Pancreas (tissue), 10 donors: ENCODE measurements at regions not wholly inside any gene's neighbourhood (a gene's known extent, or its start where the extent isn't known, plus 50 kb on each side); places are given as distances from the start of the nearest gene placed in this dataset.

Source experiments
- ATAC-seq, 4 donors: fragments of 200-7000 bp; cut with Tn5 transposase; one replicate each; pipeline versions ENCODE4 v1.8.0 to v1.9.1; 2020; ENCODE audit warnings: mild to moderate bottlenecking in 4 of 4, moderate library complexity in 4 of 4
- DNase-seq, 6 donors: peaks; one replicate each; pipeline ENCODE4 v3.0.0-alpha.2; 2020
- FAIRE-seq: peaks from 2 replicates; lab custom pipeline; 2012; peaks lifted over from hg19 to GRCh38; lab: Jason Lieb, UNC
- H3K27ac ChIP-seq, 4 donors: fragments of 200-600 bp; sonication (generic); 1 replicate in 3 of 4; 2 replicates in 1 of 4; pipeline versions ENCODE4 v1.5.0 to v1.8.0; 2020
- H3K27me3 ChIP-seq, 4 donors: fragments of 200-600 bp; one replicate each; pipeline ENCODE4 v1.8.0; 2021
- H3K36me3 ChIP-seq, 3 donors: fragments of 200-600 bp; sonication (generic) in 1 of 3; one replicate each; pipeline versions ENCODE4 v1.5.0 to v1.8.0; 2020 to 2021
- H3K4me1 ChIP-seq, 3 donors: fragments of 200-600 bp; one replicate each; pipeline ENCODE4 v1.8.0; 2021
- H3K4me3 ChIP-seq, 4 donors: fragments of 200-600 bp; sonication (generic) in 2 of 4; one replicate each; pipeline versions ENCODE4 v1.5.0 to v1.8.0; 2020 to 2021
- H3K9me3 ChIP-seq, 4 donors: fragments of 200-600 bp; one replicate each; pipeline ENCODE4 v1.8.0; 2021
- CTCF ChIP-seq, 4 donors: fragments of 200-600 bp; sonication (generic) in 3 of 4; IDR thresholded peaks; one replicate each; pipeline versions ENCODE4 v1.5.0 to v1.8.0; 2021; ENCODE audit warnings: antibody characterized with exemption in 4 of 4
- WGBS, 2 donors: extraction: QIAGEN DNeasy Blood & Tissue Kit; methylation state at CpG; one replicate each; pipeline ENCODE4 v1.1.7; 2013; 5-methylcytosine and 5-hydroxymethylcytosine counted together
- intact Hi-C, 3 donors: fragments of 100-400 bp; cut with DNase I; formaldehyde crosslinking; loops; one replicate each; pipeline versions ENCODE4 v1.11.1 to v1.14.2; 2022
- donor health status: healthy with polysubstance abuse.
- donor health status: DM: no; HTN: no; CAD: no; lungs with moderate emphysema.
- donor health status: DM: no; HTN: no; CAD: no.
- donor health status: control.
- donor health status: control.
- donor health status: Bipolar disorder and iron deficiency.
- donor health status: DM: yes; HTN: yes; CAD: no.
- donor health status: DM: no; HTN: no; CAD: no.
- donor health status: DM: no; HTN: no; CAD: no.
- donor health status: DM: yes; HTN: yes; CAD: no.

GRCh38 chr1:177561436-177561835, 390.7 kb downstream of the BRINP2 start:
- Histone ChIP-seq H3K4me1 (no peaks in the 10 kb centered on the region), H3K27ac (no peak overlapping the region), H3K9me3 (no peaks in the 10 kb centered on the region), H3K36me3 (no peaks in the 10 kb centered on the region), H3K4me3 (no peak overlapping the region), H3K27me3 (no peaks in the 10 kb centered on the region)
- DNase-seq (no peak), ATAC-seq (no peak), FAIRE-seq (no peak)
- 46 to 68% methylated on average over 1 of the region's 1 CpG for WGBS, 2 donors
- intact Hi-C loops: no loop called here
- no peak for TF ChIP-seq CTCF (IDR thresholded peaks at IDR 0.05)

- ATAC-seq: no peak
- H3K4me3 ChIP-seq: no peak overlapping the region
- H3K27me3 ChIP-seq: no peaks in the 10 kb centered on the region
- no peaks in the 10 kb centered on the region for H3K4me1 ChIP-seq
- FAIRE-seq: no peak
- intact Hi-C loops: no loop called here
- no peaks in the 10 kb centered on the region for H3K36me3 ChIP-seq
- TF ChIP-seq CTCF (IDR thresholded peaks at IDR 0.05): no peak
- peaks cover 0 to 3% (median 0%) of the 10 kb centered on the region in 4 donors for H3K9me3 ChIP-seq
- no peak for DNase-seq
- no peak overlapping the region for H3K27ac ChIP-seq
- 66 to 79% methylated on average over 1 of the region's 1 CpG for WGBS, 2 donors
Measured at GRCh38 chr1:177558372-177558771, 387.6 kb downstream of the BRINP2 start.

GRCh38 chr1:177556163-177556562, 385.4 kb downstream of the BRINP2 start:
- WGBS, 2 donors: 27 to 45% methylated on average over 1 of the region's 1 CpG
- Histone ChIP-seq H3K27ac (no peak overlapping the region), H3K9me3 (peaks cover 0 to 3% (median 0%) of the 10 kb centered on the region in 4 donors), H3K4me3 (no peak overlapping the region), H3K27me3 (peaks cover 0 to 1% (median 0%) of the 10 kb centered on the region in 4 donors), H3K4me1 (no peaks in the 10 kb centered on the region), H3K36me3 (no peaks in the 10 kb centered on the region)
- FAIRE-seq (no peak), DNase-seq (no peak), ATAC-seq (no peak)
- intact Hi-C loops: no loop called here
- no peak for TF ChIP-seq CTCF (IDR thresholded peaks at IDR 0.05)

GRCh38 chr1:177547200-177547599, 376.4 kb downstream of the BRINP2 start:
- Histone ChIP-seq H3K36me3 (no peaks in the 10 kb centered on the region), H3K27me3 (peaks cover 0 to 3% (median 0%) of the 10 kb centered on the region in 4 donors), H3K4me1 (no peaks in the 10 kb centered on the region), H3K27ac (no peak overlapping the region), H3K4me3 (no peak overlapping the region), H3K9me3 (no peaks in the 10 kb centered on the region)
- FAIRE-seq (no peak), DNase-seq (no peak), ATAC-seq (no peak)
- WGBS, 2 donors: 56 to 68% methylated on average over 3 of the region's 3 CpGs
- no peak for TF ChIP-seq CTCF (IDR thresholded peaks at IDR 0.05)
- intact Hi-C loops: no loop called here

GRCh38 chr1:177546346-177546745, 375.6 kb downstream of the BRINP2 start:
- Histone ChIP-seq H3K9me3 (no peaks in the 10 kb centered on the region), H3K27ac (no peak overlapping the region), H3K27me3 (peaks cover 0 to 3% (median 0%) of the 10 kb centered on the region in 4 donors), H3K4me3 (no peak overlapping the region), H3K36me3 (no peaks in the 10 kb centered on the region), H3K4me1 (no peaks in the 10 kb centered on the region)
- ATAC-seq (no peak), FAIRE-seq (no peak), DNase-seq (no peak)
- intact Hi-C loops: no loop called here
- no peak for TF ChIP-seq CTCF (IDR thresholded peaks at IDR 0.05)
